ENCODE measurements at regions not wholly inside any gene's neighbourhood (a gene's known extent, or its start where the extent isn't known, plus 50 kb on each side); places are given as distances from the start of the nearest gene placed in this dataset.

DNA sequence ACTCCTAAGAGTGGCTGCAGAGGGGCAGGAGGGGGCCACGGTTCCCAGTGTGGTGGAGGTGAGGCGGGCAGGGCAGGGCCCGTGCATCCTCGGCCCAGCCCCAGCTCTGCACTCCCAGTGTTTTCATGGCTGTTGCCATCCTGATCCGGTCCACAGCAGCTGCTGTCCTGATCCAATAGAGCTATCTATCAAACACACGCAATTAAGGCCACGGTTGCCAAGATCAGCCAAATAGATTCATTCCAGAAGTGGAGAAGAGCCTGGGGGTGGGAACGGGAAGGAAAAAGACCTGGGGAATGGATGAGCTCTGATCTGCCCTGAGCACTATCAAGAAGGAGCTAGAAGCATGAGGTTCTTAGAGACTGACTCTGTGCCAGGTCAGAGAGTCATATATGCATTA lies 160.9 kb upstream of the SYT13 start:
- H3K9ac ChIP-seq (ENCODE audit: low read depth, low read length, poor library complexity, severe bottlenecking): no peak overlapping the region
- no peaks in the 10 kb centered on the region for H3K9me2 ChIP-seq (replicated peaks; ENCODE audit: low read depth, low read length)
- H4K20me1 ChIP-seq (ENCODE audit: insufficient read depth, low read length, poor library complexity, severe bottlenecking): no peaks in the 10 kb centered on the region
- no peaks in the 10 kb centered on the region for H3K79me2 ChIP-seq (ENCODE audit: insufficient read depth, low read length)
- no peaks in the 10 kb centered on the region for H3K4me1 ChIP-seq (ENCODE audit: insufficient read depth, low read length, poor library complexity, severe bottlenecking)
- H3K36me3 ChIP-seq (ENCODE audit: insufficient read depth, low read length): no peaks in the 10 kb centered on the region
- H3F3A ChIP-seq (ENCODE audit: low read depth): no peaks in the 10 kb centered on the region
- H3K9me3 ChIP-seq (ENCODE audit: insufficient read depth, low read depth, low read length): no peaks in the 10 kb centered on the region
- no peak for TF ChIP-seq EZH2phosphoT487 (IDR thresholded peaks at IDR 0.05; ENCODE audit: borderline replicate concordance)
- TF ChIP-seq, protein P1, sequence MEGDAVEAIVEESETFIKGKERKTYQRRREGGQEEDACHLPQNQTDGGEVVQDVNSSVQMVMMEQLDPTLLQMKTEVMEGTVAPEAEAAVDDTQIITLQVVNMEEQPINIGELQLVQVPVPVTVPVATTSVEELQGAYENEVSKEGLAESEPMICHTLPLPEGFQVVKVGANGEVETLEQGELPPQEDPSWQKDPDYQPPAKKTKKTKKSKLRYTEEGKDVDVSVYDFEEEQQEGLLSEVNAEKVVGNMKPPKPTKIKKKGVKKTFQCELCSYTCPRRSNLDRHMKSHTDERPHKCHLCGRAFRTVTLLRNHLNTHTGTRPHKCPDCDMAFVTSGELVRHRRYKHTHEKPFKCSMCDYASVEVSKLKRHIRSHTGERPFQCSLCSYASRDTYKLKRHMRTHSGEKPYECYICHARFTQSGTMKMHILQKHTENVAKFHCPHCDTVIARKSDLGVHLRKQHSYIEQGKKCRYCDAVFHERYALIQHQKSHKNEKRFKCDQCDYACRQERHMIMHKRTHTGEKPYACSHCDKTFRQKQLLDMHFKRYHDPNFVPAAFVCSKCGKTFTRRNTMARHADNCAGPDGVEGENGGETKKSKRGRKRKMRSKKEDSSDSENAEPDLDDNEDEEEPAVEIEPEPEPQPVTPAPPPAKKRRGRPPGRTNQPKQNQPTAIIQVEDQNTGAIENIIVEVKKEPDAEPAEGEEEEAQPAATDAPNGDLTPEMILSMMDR (conservative IDR thresholded peaks at IDR 0.05; ENCODE audit: low read length): no peak
- no peak overlapping the region for H2AFZ ChIP-seq (ENCODE audit: low read length)
- no peak overlapping the region for H3K4me2 ChIP-seq (ENCODE audit: low read depth, low read length, poor library complexity, severe bottlenecking)
- no peak overlapping the region for H3K4me3 ChIP-seq (ENCODE audit: low read length, poor library complexity, severe bottlenecking)
- no peaks in the 10 kb centered on the region for H3K27me3 ChIP-seq (ENCODE audit: insufficient read depth, low read length, poor library complexity, severe bottlenecking)

DNA sequence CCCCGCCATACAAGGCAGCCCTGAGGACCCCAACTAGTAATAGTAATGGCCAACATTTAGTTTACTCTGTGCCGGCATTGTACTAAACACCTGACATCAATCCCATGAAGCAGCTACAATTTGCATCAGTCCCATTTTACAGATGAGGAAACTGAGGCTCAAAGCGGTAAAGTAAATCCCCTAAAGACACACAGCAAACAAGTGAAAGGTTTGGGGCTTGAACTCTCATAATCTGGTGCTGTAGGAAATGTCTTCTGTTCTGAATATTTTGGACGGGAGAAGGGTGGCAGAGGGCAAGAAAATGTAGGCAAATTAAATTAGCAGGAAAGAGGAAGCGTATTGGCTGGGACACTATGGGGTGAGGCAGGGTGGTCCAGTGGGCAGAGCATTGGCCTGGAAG lies 160.3 kb upstream of the SYT13 start:
- Histone ChIP-seq H3K9ac (ENCODE audit: low read depth, low read length, poor library complexity, severe bottlenecking) (no peak overlapping the region), H2AFZ (ENCODE audit: low read length) (no peak overlapping the region), H3K4me1 (ENCODE audit: insufficient read depth, low read length, poor library complexity, severe bottlenecking) (no peaks in the 10 kb centered on the region), H3K27me3 (ENCODE audit: insufficient read depth, low read length, poor library complexity, severe bottlenecking) (no peaks in the 10 kb centered on the region), H3K4me3 (ENCODE audit: low read length, poor library complexity, severe bottlenecking) (no peak overlapping the region), H3K4me2 (ENCODE audit: low read depth, low read length, poor library complexity, severe bottlenecking) (no peak overlapping the region), H3K9me2 (replicated peaks; ENCODE audit: low read depth, low read length) (no peaks in the 10 kb centered on the region), H3K79me2 (ENCODE audit: insufficient read depth, low read length) (no peaks in the 10 kb centered on the region), H3K36me3 (ENCODE audit: insufficient read depth, low read length) (no peaks in the 10 kb centered on the region), H3K9me3 (ENCODE audit: insufficient read depth, low read depth, low read length) (no peaks in the 10 kb centered on the region), H4K20me1 (ENCODE audit: insufficient read depth, low read length, poor library complexity, severe bottlenecking) (no peaks in the 10 kb centered on the region), H3F3A (ENCODE audit: low read depth) (no peaks in the 10 kb centered on the region)
- TF ChIP-seq EZH2phosphoT487 (IDR thresholded peaks at IDR 0.05; ENCODE audit: borderline replicate concordance): no peak
- TF ChIP-seq, protein P1 (conservative IDR thresholded peaks at IDR 0.05; ENCODE audit: low read length): no peak

DNA sequence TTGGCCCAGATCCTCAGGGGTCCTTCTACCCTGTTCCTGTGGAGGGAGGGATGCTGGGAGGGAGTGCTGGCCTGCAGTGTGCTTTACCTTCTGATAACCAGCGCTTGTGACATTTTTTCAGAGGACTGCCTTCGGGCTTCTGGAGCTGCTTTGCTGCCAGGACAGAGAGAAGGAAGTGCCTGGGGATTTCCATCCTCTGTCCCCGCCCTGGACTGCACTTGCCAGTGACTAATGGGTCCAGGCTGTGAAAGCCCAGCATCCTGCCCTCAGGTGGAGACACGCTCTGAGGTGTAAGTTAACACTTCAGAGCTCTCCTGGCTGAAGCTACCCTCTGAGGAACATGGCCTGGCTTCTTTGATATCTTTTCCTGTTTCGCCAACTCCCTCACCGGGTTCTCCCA lies 158.7 kb upstream of the SYT13 start:
- Histone ChIP-seq H3K36me3 (ENCODE audit: insufficient read depth, low read length) (no peaks in the 10 kb centered on the region), H2AFZ (ENCODE audit: low read length) (no peak overlapping the region), H3K9me2 (replicated peaks; ENCODE audit: low read depth, low read length) (no peaks in the 10 kb centered on the region), H3K4me2 (ENCODE audit: low read depth, low read length, poor library complexity, severe bottlenecking) (no peak overlapping the region), H3K4me1 (ENCODE audit: insufficient read depth, low read length, poor library complexity, severe bottlenecking) (no peaks in the 10 kb centered on the region), H3K79me2 (ENCODE audit: insufficient read depth, low read length) (no peaks in the 10 kb centered on the region), H3K27me3 (ENCODE audit: insufficient read depth, low read length, poor library complexity, severe bottlenecking) (no peaks in the 10 kb centered on the region), H4K20me1 (ENCODE audit: insufficient read depth, low read length, poor library complexity, severe bottlenecking) (no peaks in the 10 kb centered on the region), H3K4me3 (ENCODE audit: low read length, poor library complexity, severe bottlenecking) (no peak overlapping the region), H3K9ac (ENCODE audit: low read depth, low read length, poor library complexity, severe bottlenecking) (no peak overlapping the region), H3F3A (ENCODE audit: low read depth) (no peaks in the 10 kb centered on the region), H3K9me3 (ENCODE audit: insufficient read depth, low read depth, low read length) (no peaks in the 10 kb centered on the region)
- TF ChIP-seq EZH2phosphoT487 (IDR thresholded peaks at IDR 0.05; ENCODE audit: borderline replicate concordance): no peak
- TF ChIP-seq, protein P1 (conservative IDR thresholded peaks at IDR 0.05; ENCODE audit: low read length): no peak

Measured in Loucy (cell line).